IMR-90 (cell line): ENCODE measurements at regions not wholly inside any gene's neighbourhood (a gene's known extent, or its start where the extent isn't known, plus 50 kb on each side); places are given as distances from the start of the nearest gene placed in this dataset.

Experiments used
- ATAC-seq: fragments of 200-7000 bp; cut with Tn5 transposase; 2 replicates; pipeline ENCODE4 v1.9.1; 2020; ENCODE audit warnings: low read depth, mild to moderate bottlenecking, moderate library complexity
- BruUV-seq: library from RNA; stranded (reverse); fragments of 400-500 nt; replicated peaks from 2 replicates; lab custom pipeline; 2021; lab: Mats Ljungman, UMichigan
- CTCF ChIA-PET: fragments of 300-600 bp; formaldehyde crosslinking; extraction: SDS; loops from one replicate; lab custom pipeline; 2021; ENCODE audit warnings: antibody characterized with exemption; lab: Yijun Ruan, JAX
- POLR2A ChIA-PET: fragments of 300-600 bp; sonication (Branson Sonifier 250); formaldehyde crosslinking; loops from one replicate; lab custom pipeline; 2022; ENCODE audit warnings: antibody characterized with exemption; ENCODE audit not compliant: unreplicated experiment; lab: Charles Lee
- DNase-seq: peaks from one replicate; pipeline ENCODE4 v3.0.0; 2013
- H2AFZ ChIP-seq: replicated peaks from 2 replicates; pipeline ENCODE3; 2013; ENCODE audit warnings: low read length, mild to moderate bottlenecking; ENCODE audit not compliant: poor library complexity
- H2AK5ac ChIP-seq: 2 replicates; pipeline ENCODE4 v1.6.1; 2013; ENCODE audit warnings: low read depth, low read length, inconsistent platforms
- H2AK9ac ChIP-seq: replicated peaks from 2 replicates; pipeline ENCODE3; 2013; ENCODE audit warnings: mild to moderate bottlenecking, low read depth, low read length, moderate library complexity; ENCODE audit not compliant: poor library complexity
- H2BK120ac ChIP-seq: 2 replicates; pipeline ENCODE4 v1.6.1; 2013; ENCODE audit warnings: low read depth, low read length, inconsistent platforms
- H2BK15ac ChIP-seq: 3 replicates; pipeline ENCODE4 v1.6.1; 2013; ENCODE audit warnings: low read depth, low read length, inconsistent platforms
- H2BK20ac ChIP-seq: 2 replicates; pipeline ENCODE4 v1.6.1; 2013; ENCODE audit warnings: low read depth, mild to moderate bottlenecking, inconsistent platforms, low read length, moderate library complexity
- H2BK5ac ChIP-seq: 2 replicates; pipeline ENCODE4 v1.6.1; 2013; ENCODE audit warnings: mild to moderate bottlenecking, low read depth, low read length, inconsistent platforms; ENCODE audit not compliant: poor library complexity, severe bottlenecking
- H3K14ac ChIP-seq: replicated peaks from 2 replicates; pipeline ENCODE4 v1.6.1; 2013; ENCODE audit warnings: low read depth, low read length, inconsistent platforms
- H3K18ac ChIP-seq: 2 replicates; pipeline ENCODE4 v1.6.1; 2013; ENCODE audit warnings: low read depth, low read length, control low read depth
- H3K23ac ChIP-seq: 2 replicates; pipeline ENCODE4 v1.6.1; 2013; ENCODE audit warnings: low read depth, low read length, inconsistent platforms
- H3K27ac ChIP-seq: 2 replicates; pipeline ENCODE4 v1.5.1; 2013; ENCODE audit warnings: mild to moderate bottlenecking, control low read depth, low read length; ENCODE audit not compliant: insufficient read depth
- H3K27me3 ChIP-seq: 2 replicates; pipeline ENCODE4 v1.6.1; 2013; ENCODE audit warnings: low read length; ENCODE audit not compliant: control insufficient read depth, insufficient read depth
- H3K36me3 ChIP-seq: 2 replicates; pipeline ENCODE4 v1.6.1; 2013; ENCODE audit warnings: low read length, mixed read lengths; ENCODE audit not compliant: control insufficient read depth, insufficient read depth
- H3K4ac ChIP-seq: 2 replicates; pipeline ENCODE4 v1.6.1; 2013; ENCODE audit warnings: low read depth, low read length, inconsistent platforms
- H3K4me1 ChIP-seq: 2 replicates; pipeline ENCODE4 v1.6.1; 2013; ENCODE audit warnings: low read length, mixed read lengths; ENCODE audit not compliant: control insufficient read depth, insufficient read depth
- H3K4me2 ChIP-seq: 2 replicates; pipeline ENCODE4 v1.6.1; 2013; ENCODE audit warnings: low read depth, mild to moderate bottlenecking, control low read depth, low read length, moderate library complexity
- H3K4me3 ChIP-seq: 2 replicates; pipeline ENCODE4 v1.5.1; 2013; ENCODE audit warnings: low read depth, mild to moderate bottlenecking, control low read depth, low read length, moderate library complexity; ENCODE audit not compliant: insufficient read depth
- H3K56ac ChIP-seq: 2 replicates; pipeline ENCODE4 v1.6.1; 2013; ENCODE audit warnings: low read length, inconsistent platforms; ENCODE audit not compliant: insufficient read depth; ENCODE audit errors: extremely low read depth
- H3K79me1 ChIP-seq, 2 experiments: 2 replicates each; pipeline ENCODE4 v1.6.1; 2013; ENCODE audit warnings: low read length in 2 of 2, inconsistent platforms in 1 of 2, low read depth in 1 of 2
- H3K9ac ChIP-seq: 2 replicates; pipeline ENCODE4 v1.6.1; 2013; ENCODE audit warnings: low read depth, low read length, control low read depth
- H3K9me1 ChIP-seq: 2 replicates; pipeline ENCODE4 v1.6.1; 2013; ENCODE audit warnings: low read length, inconsistent platforms; ENCODE audit not compliant: insufficient read depth
- H3K9me3 ChIP-seq: 2 replicates; pipeline ENCODE4 v1.6.1; 2013; ENCODE audit warnings: low read length; ENCODE audit not compliant: control insufficient read depth, insufficient read depth
- H4K20me1 ChIP-seq: 2 replicates; pipeline ENCODE4 v1.6.1; 2013; ENCODE audit warnings: low read length, inconsistent platforms; ENCODE audit not compliant: insufficient read depth
- H4K5ac ChIP-seq: 2 replicates; pipeline ENCODE4 v1.6.1; 2013; ENCODE audit warnings: mild to moderate bottlenecking, low read depth, low read length, control low read depth
- H4K8ac ChIP-seq, 2 experiments: 2 replicates each; pipeline ENCODE4 v1.6.1; 2013; ENCODE audit warnings: low read depth in 2 of 2, low read length in 2 of 2, control low read depth in 1 of 2, inconsistent platforms in 1 of 2
- H4K91ac ChIP-seq: 2 replicates; pipeline ENCODE4 v1.6.1; 2013; ENCODE audit warnings: low read depth, low read length, inconsistent platforms; ENCODE audit not compliant: insufficient read depth
- BHLHE40 ChIP-seq: fragments of 150-350 bp; IDR thresholded peaks from 2 replicates; pipeline ENCODE4 v1.6.1; 2016; ENCODE audit warnings: mild to moderate bottlenecking, low read depth, low read length
- CEBPB ChIP-seq: IDR thresholded peaks from 2 replicates; pipeline ENCODE4 v1.6.1; 2012; ENCODE audit warnings: low read depth, low read length, improper control_type of control experiment
- CHD1 ChIP-seq: IDR thresholded peaks from 2 replicates; pipeline ENCODE4 v1.6.1; 2012; ENCODE audit warnings: low read depth, low read length, improper control_type of control experiment
- CTCF ChIP-seq: conservative IDR thresholded peaks from 2 replicates; pipeline ENCODE4 v1.5.1; 2012; ENCODE audit warnings: mild to moderate bottlenecking, low read depth, low read length, improper control_type of control experiment
- ELK1 ChIP-seq: fragments of 150-350 bp; IDR thresholded peaks from 2 replicates; pipeline ENCODE4 v1.6.1; 2016; ENCODE audit warnings: low read depth, mild to moderate bottlenecking, low read length, moderate library complexity, borderline replicate concordance
- FOS ChIP-seq: fragments of 150-350 bp; IDR thresholded peaks from 2 replicates; pipeline ENCODE4 v1.6.1; 2016; ENCODE audit warnings: low read depth, low read length
- MAFK ChIP-seq: IDR thresholded peaks from 2 replicates; pipeline ENCODE4 v1.6.1; 2012; ENCODE audit warnings: low read depth, low read length, improper control_type of control experiment
- MAZ ChIP-seq: IDR thresholded peaks from 2 replicates; pipeline ENCODE4 v1.6.1; 2012; ENCODE audit warnings: low read depth, mild to moderate bottlenecking, low read length, improper control_type of control experiment, moderate library complexity, borderline replicate concordance
- MXI1 ChIP-seq: IDR thresholded peaks from 2 replicates; pipeline ENCODE4 v1.6.1; 2012; ENCODE audit warnings: low read depth, mild to moderate bottlenecking, low read length, moderate library complexity, borderline replicate concordance
- NFE2L2 ChIP-seq: fragments of 150-350 bp; IDR thresholded peaks from 2 replicates; pipeline ENCODE4 v1.6.1; 2016; ENCODE audit warnings: low read depth, mild to moderate bottlenecking, low read length
- POLR2A ChIP-seq: IDR thresholded peaks from 2 replicates; pipeline ENCODE4 v1.6.1; 2012; ENCODE audit warnings: mild to moderate bottlenecking, low read depth, low read length
- RAD21 ChIP-seq: IDR thresholded peaks from 2 replicates; pipeline ENCODE4 v1.6.1; 2012; ENCODE audit warnings: low read length, improper control_type of control experiment
- RCOR1 ChIP-seq: IDR thresholded peaks from 2 replicates; pipeline ENCODE4 v1.6.1; 2012; ENCODE audit warnings: mild to moderate bottlenecking, low read length, improper control_type of control experiment; ENCODE audit not compliant: insufficient replicate concordance
- RFX5 ChIP-seq: IDR thresholded peaks from 2 replicates; pipeline ENCODE4 v1.8.0; 2012; ENCODE audit warnings: low read depth, mild to moderate bottlenecking, low read length, moderate library complexity
- SMC3 ChIP-seq: fragments of 150-350 bp; IDR thresholded peaks from 2 replicates; pipeline ENCODE4 v1.6.1; 2016; ENCODE audit warnings: low read depth, mild to moderate bottlenecking, antibody characterized with exemption, low read length, moderate library complexity
- USF2 ChIP-seq: fragments of 150-350 bp; IDR thresholded peaks from 2 replicates; pipeline ENCODE4 v1.6.1; 2017; ENCODE audit warnings: mild to moderate bottlenecking, antibody characterized with exemption, low read length, low read depth
- WGBS, 2 experiments: methylation state at CpG; one replicate each; pipeline versions ENCODE4 v1.1.5 to v1.1.7; 2013; ENCODE audit warnings: missing lambda C conversion rate in 2 of 2; ENCODE audit not compliant: insufficient read length in 1 of 2; ENCODE audit errors: extremely low coverage in 2 of 2; 5-methylcytosine and 5-hydroxymethylcytosine counted together
- dilution Hi-C: fragments of 300-500 bp; cut with HindIII; formaldehyde crosslinking; loops from one replicate; pipeline ENCODE4 v1.14.3; 2018; ENCODE audit warnings: low sequenced_read_pairs; ENCODE audit not compliant: unreplicated experiment
- in situ Hi-C: fragments of 300-500 bp; cut with MboI; formaldehyde crosslinking; loops from 3 replicates; pipeline ENCODE4 v1.14.3; 2019; ENCODE audit warnings: low sequenced_read_pairs, inconsistent platforms, mixed read lengths
- intact Hi-C: fragments of 100-400 bp; cut with micrococcal nuclease; formaldehyde crosslinking; loops from 2 replicates; pipeline ENCODE4 v1.10.0; 2022

GRCh38 chr16:52713740-52714139 is 166.8 kb upstream of the TOX3 start:
- no peak overlapping the region for H2AFZ ChIP-seq
- H3K27ac ChIP-seq, result no peak overlapping the region
- H3K4me3 ChIP-seq, result no peak overlapping the region
- TF ChIP-seq MAZ (no peak), RFX5 (no peak), SMC3 (no peak), RCOR1 (no peak), CHD1 (no peak), RAD21 (no peak), ELK1 (no peak), POLR2A (no peak), CTCF (no peak), MAFK (no peak), MXI1 (no peak), USF2 (no peak), BHLHE40 (no peak), NFE2L2 (no peak), FOS (no peak), CEBPB (no peak)
- peaks cover 9% of the 10 kb centered on the region for H3K9me3 ChIP-seq
- H3K23ac ChIP-seq, result no peak overlapping the region
- no peak overlapping the region for H4K91ac ChIP-seq
- in situ Hi-C loops, result no loop called here
- no peak overlapping the region for H3K18ac ChIP-seq
- dilution Hi-C loops, result no loop called here
- H3K9ac ChIP-seq, result no peak overlapping the region
- no peak overlapping the region for H4K5ac ChIP-seq
- POLR2A ChIA-PET, result no interaction called here
- no peak overlapping the region for H2AK5ac ChIP-seq
- intact Hi-C loops, result no loop called here
- H3K14ac ChIP-seq, result no peak overlapping the region
- CTCF ChIA-PET, result no interaction called here
- no peaks in the 10 kb centered on the region for H3K9me1 ChIP-seq
- no peak overlapping the region for H3K56ac ChIP-seq
- no peak overlapping the region for H3K4me2 ChIP-seq
- no peaks in the 10 kb centered on the region for H3K79me1 ChIP-seq
- H4K8ac ChIP-seq, result no peak overlapping the region
- no peaks in the 10 kb centered on the region for H3K27me3 ChIP-seq
- WGBS, 2 experiments, result 0% methylated on average over 2 of the region's 7 CpGs; no CpG with 5 or more reads in 1 of the 2 experiments
- H2AK9ac ChIP-seq, result no peak overlapping the region
- no peak overlapping the region for H3K4ac ChIP-seq
- ATAC-seq (no peak), DNase-seq (no peak)
- no peak overlapping the region for H2BK15ac ChIP-seq
- no peaks in the 10 kb centered on the region for H4K20me1 ChIP-seq
- no peak overlapping the region for H2BK20ac ChIP-seq
- H3K4me1 ChIP-seq, result no peaks in the 10 kb centered on the region
- no peak overlapping the region for H2BK120ac ChIP-seq
- no peaks in the 10 kb centered on the region for H3K36me3 ChIP-seq
- no TSS peak for BruUV-seq
- no peak overlapping the region for H2BK5ac ChIP-seq
